Esophagus (tissue), 2 donors: ENCODE measurements at regions not wholly inside any gene's neighbourhood (a gene's known extent, or its start where the extent isn't known, plus 50 kb on each side); places are given as distances from the start of the nearest gene placed in this dataset.

Source experiments
- H3K27ac ChIP-seq, 2 donors: one replicate each; pipeline ENCODE4 v1.5.1; 2013; ENCODE audit warnings: low read depth in 2 of 2, mild to moderate bottlenecking in 2 of 2, inconsistent platforms in 1 of 2, low read length in 1 of 2, moderate library complexity in 1 of 2
- H3K27me3 ChIP-seq, 2 donors: one replicate each; pipeline ENCODE4 v1.6.1; 2013; ENCODE audit warnings: low read length in 2 of 2, control low read depth in 1 of 2, mild to moderate bottlenecking in 1 of 2; ENCODE audit not compliant: insufficient read depth in 2 of 2, control insufficient read depth in 1 of 2
- H3K36me3 ChIP-seq, 2 donors: one replicate each; pipeline ENCODE4 v1.6.1; 2013; ENCODE audit warnings: low read length in 1 of 2; ENCODE audit not compliant: control insufficient read depth in 2 of 2, insufficient read depth in 2 of 2
- H3K4me1 ChIP-seq, 2 donors: one replicate each; pipeline ENCODE4 v1.6.1; 2013; ENCODE audit warnings: low read length in 1 of 2; ENCODE audit not compliant: control insufficient read depth in 2 of 2, insufficient read depth in 2 of 2
- H3K4me3 ChIP-seq, 2 donors: one replicate each; pipeline ENCODE4 v1.5.1; 2013; ENCODE audit warnings: low read length in 2 of 2, mild to moderate bottlenecking in 2 of 2, low read depth in 1 of 2, moderate library complexity in 1 of 2
- H3K9me3 ChIP-seq, 2 donors: one replicate each; pipeline ENCODE4 v1.6.1; 2013; ENCODE audit warnings: mild to moderate bottlenecking in 2 of 2, low read depth in 1 of 2, low read length in 1 of 2, moderate library complexity in 1 of 2; ENCODE audit not compliant: control insufficient read depth in 2 of 2, insufficient read depth in 1 of 2
- WGBS, 2 donors: extraction: QIAGEN DNeasy Blood & Tissue Kit; methylation state at CpG; one replicate each; pipeline ENCODE4 v1.1.7; 2013; 5-methylcytosine and 5-hydroxymethylcytosine counted together
- donor health status: healthy with polysubstance abuse.
- donor health status: Bipolar disorder and iron deficiency.

GRCh38 chr2:43095533-43096295, 130.7 kb downstream of the ZFP36L2 start:
- no peaks in the 10 kb centered on the region for H3K9me3 ChIP-seq
- no peak overlapping the region for H3K27ac ChIP-seq
- no peaks in the 10 kb centered on the region for H3K36me3 ChIP-seq
- no peaks in the 10 kb centered on the region for H3K27me3 ChIP-seq
- H3K4me1 ChIP-seq = peaks cover 0 to 2% of the 10 kb centered on the region in 2 donors
- 92 to 95% methylated on average over 4 of the region's 4 CpGs for WGBS, 2 donors
- H3K4me3 ChIP-seq = no peak overlapping the region

GRCh38 chr2:43092520-43093179, 133.8 kb downstream of the ZFP36L2 start:
- H3K27ac ChIP-seq = no peak overlapping the region
- no peak overlapping the region for H3K4me3 ChIP-seq
- WGBS, 2 donors = 70 to 81% methylated on average over 2 of the region's 2 CpGs
- no peaks in the 10 kb centered on the region for H3K9me3 ChIP-seq
- H3K4me1 ChIP-seq = no peaks in the 10 kb centered on the region
- H3K27me3 ChIP-seq = no peaks in the 10 kb centered on the region
- H3K36me3 ChIP-seq = no peaks in the 10 kb centered on the region

- 93 to 97% methylated on average over 1 of the region's 1 CpG for WGBS, 2 donors
These were observed 136.1 kb downstream of the ZFP36L2 start for GRCh38 chr2:43090317-43090716.

GRCh38 chr2:43088143-43089073, 138.0 kb downstream of the ZFP36L2 start:
- Histone ChIP-seq H3K4me3 (no peak overlapping the region), H3K27me3 (no peaks in the 10 kb centered on the region), H3K36me3 (no peaks in the 10 kb centered on the region), H3K9me3 (no peaks in the 10 kb centered on the region), H3K4me1 (peaks cover 11 to 17% of the 10 kb centered on the region in 2 donors), H3K27ac (peak overlapping the region in 1 of 2 donors; percentile 5)
- 87 to 88% methylated on average over 3 of the region's 3 CpGs for WGBS, 2 donors

More at GRCh38 chr2:43090317-43090716, 136.1 kb downstream of the ZFP36L2 start:
- Histone ChIP-seq H3K27me3 (no peaks in the 10 kb centered on the region), H3K4me3 (no peak overlapping the region), H3K9me3 (no peaks in the 10 kb centered on the region), H3K36me3 (no peaks in the 10 kb centered on the region), H3K4me1 (peaks cover 7 to 11% of the 10 kb centered on the region in 2 donors), H3K27ac (no peak overlapping the region)

- no peaks in the 10 kb centered on the region for H3K36me3 ChIP-seq
- peak overlapping the region; percentile 84 to 96 for H3K27ac ChIP-seq
These were observed 139.0 kb downstream of the ZFP36L2 start for GRCh38 chr2:43087413-43087812.

GRCh38 chr2:43086451-43087221, 139.8 kb downstream of the ZFP36L2 start:
- peaks cover 18 to 30% of the 10 kb centered on the region in 2 donors for H3K4me1 ChIP-seq
- WGBS, 2 donors = 18 to 47% methylated on average over 14 of the region's 14 CpGs
- H3K27ac ChIP-seq = peak overlapping the region; percentile 84 to 96
- no peaks in the 10 kb centered on the region for H3K36me3 ChIP-seq
- no peaks in the 10 kb centered on the region for H3K27me3 ChIP-seq
- no peaks in the 10 kb centered on the region for H3K9me3 ChIP-seq
- H3K4me3 ChIP-seq = no peak overlapping the region

More at GRCh38 chr2:43087413-43087812, 139.0 kb downstream of the ZFP36L2 start:
- no peaks in the 10 kb centered on the region for H3K9me3 ChIP-seq
- 74 to 78% methylated on average over 3 of the region's 3 CpGs for whole genome bisulfite sequencing, 2 donors
- H3K4me1 ChIP-seq = peaks cover 16 to 24% of the 10 kb centered on the region in 2 donors
- no peaks in the 10 kb centered on the region for H3K27me3 ChIP-seq
- no peak overlapping the region for H3K4me3 ChIP-seq

GRCh38 chr2:43085929-43086328, 140.5 kb downstream of the ZFP36L2 start:
- H3K27ac ChIP-seq = peak overlapping the region; percentile 84 to 96
- no peaks in the 10 kb centered on the region for H3K9me3 ChIP-seq
- no peak overlapping the region for H3K4me3 ChIP-seq
- H3K36me3 ChIP-seq = no peaks in the 10 kb centered on the region
- H3K4me1 ChIP-seq = peaks cover 18 to 30% of the 10 kb centered on the region in 2 donors
- WGBS, 2 donors = 73 to 74% methylated on average over 8 of the region's 8 CpGs
- no peaks in the 10 kb centered on the region for H3K27me3 ChIP-seq

- H3K27ac ChIP-seq = peak overlapping the region; percentile 84 to 96
- H3K36me3 ChIP-seq = no peaks in the 10 kb centered on the region
- no peaks in the 10 kb centered on the region for H3K27me3 ChIP-seq
- 91% methylated on average over 11 of the region's 11 CpGs for WGBS, 2 donors
- no peaks in the 10 kb centered on the region for H3K9me3 ChIP-seq
- no peak overlapping the region for H3K4me3 ChIP-seq
- peaks cover 18 to 30% of the 10 kb centered on the region in 2 donors for H3K4me1 ChIP-seq
These were observed 140.9 kb downstream of the ZFP36L2 start for GRCh38 chr2:43085505-43085904.

GRCh38 chr2:43084699-43085091, 141.7 kb downstream of the ZFP36L2 start:
- H3K4me1 ChIP-seq = peaks cover 18 to 30% of the 10 kb centered on the region in 2 donors
- peak overlapping the region; percentile 41 to 81 for H3K27ac ChIP-seq
- no peaks in the 10 kb centered on the region for H3K27me3 ChIP-seq
- H3K4me3 ChIP-seq = no peak overlapping the region
- WGBS, 2 donors = 39 to 50% methylated on average over 8 of the region's 8 CpGs
- no peaks in the 10 kb centered on the region for H3K36me3 ChIP-seq
- no peaks in the 10 kb centered on the region for H3K9me3 ChIP-seq
